ENCODE measurements at regions not wholly inside any gene's neighbourhood (a gene's known extent, or its start where the extent isn't known, plus 50 kb on each side); places are given as distances from the start of the nearest gene placed in this dataset.

DNA sequence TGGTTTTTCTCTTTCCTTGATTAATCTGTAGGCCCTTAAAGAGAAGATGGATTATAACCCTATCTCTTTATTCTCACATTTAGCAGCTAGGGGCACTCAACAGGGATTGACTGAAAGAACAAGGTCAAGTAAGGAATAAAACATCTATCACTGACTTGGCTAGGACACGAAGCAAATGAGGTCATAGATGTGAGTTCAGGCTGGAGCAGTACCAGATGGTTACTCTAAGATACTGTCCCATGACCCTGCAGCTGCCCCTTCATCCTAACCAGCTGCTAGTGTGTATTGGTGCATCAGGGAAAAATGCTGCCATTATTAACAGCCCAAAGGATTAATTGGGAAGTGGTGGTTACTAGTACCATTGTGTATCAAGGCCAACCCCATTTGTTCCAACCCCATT, 221.9 kb downstream of the CTH start:
- TF ChIP-seq, protein P1, sequence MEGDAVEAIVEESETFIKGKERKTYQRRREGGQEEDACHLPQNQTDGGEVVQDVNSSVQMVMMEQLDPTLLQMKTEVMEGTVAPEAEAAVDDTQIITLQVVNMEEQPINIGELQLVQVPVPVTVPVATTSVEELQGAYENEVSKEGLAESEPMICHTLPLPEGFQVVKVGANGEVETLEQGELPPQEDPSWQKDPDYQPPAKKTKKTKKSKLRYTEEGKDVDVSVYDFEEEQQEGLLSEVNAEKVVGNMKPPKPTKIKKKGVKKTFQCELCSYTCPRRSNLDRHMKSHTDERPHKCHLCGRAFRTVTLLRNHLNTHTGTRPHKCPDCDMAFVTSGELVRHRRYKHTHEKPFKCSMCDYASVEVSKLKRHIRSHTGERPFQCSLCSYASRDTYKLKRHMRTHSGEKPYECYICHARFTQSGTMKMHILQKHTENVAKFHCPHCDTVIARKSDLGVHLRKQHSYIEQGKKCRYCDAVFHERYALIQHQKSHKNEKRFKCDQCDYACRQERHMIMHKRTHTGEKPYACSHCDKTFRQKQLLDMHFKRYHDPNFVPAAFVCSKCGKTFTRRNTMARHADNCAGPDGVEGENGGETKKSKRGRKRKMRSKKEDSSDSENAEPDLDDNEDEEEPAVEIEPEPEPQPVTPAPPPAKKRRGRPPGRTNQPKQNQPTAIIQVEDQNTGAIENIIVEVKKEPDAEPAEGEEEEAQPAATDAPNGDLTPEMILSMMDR (IDR thresholded peaks at IDR 0.05) = no peak
- no peak for TF ChIP-seq POLR2A (IDR thresholded peaks at IDR 0.05)
